ENCODE measurements at regions not wholly inside any gene's neighbourhood (a gene's known extent, or its start where the extent isn't known, plus 50 kb on each side); places are given as distances from the start of the nearest gene placed in this dataset.

- FAIRE-seq, result no peak
- TF ChIP-seq MAFK (IDR thresholded peaks at IDR 0.05; ENCODE audit: partially characterized antibody), result no peak
- TF ChIP-seq CHD2 (IDR thresholded peaks at IDR 0.05; ENCODE audit: low read length, partially characterized antibody), result no peak
- TF ChIP-seq MYC (IDR thresholded peaks at IDR 0.05; ENCODE audit: borderline replicate concordance, low read length), result no peak
- TF ChIP-seq MAX (IDR thresholded peaks at IDR 0.05), result no peak
- no peak for TF ChIP-seq POLR2A (IDR thresholded peaks at IDR 0.05; ENCODE audit: low read length)
- no peak for TF ChIP-seq TFCP2L1 (CRISPR knock-in tag; IDR thresholded peaks at IDR 0.05)
- no peak for TF ChIP-seq ZC3H11A (IDR thresholded peaks at IDR 0.05)
- TF ChIP-seq, protein P1, sequence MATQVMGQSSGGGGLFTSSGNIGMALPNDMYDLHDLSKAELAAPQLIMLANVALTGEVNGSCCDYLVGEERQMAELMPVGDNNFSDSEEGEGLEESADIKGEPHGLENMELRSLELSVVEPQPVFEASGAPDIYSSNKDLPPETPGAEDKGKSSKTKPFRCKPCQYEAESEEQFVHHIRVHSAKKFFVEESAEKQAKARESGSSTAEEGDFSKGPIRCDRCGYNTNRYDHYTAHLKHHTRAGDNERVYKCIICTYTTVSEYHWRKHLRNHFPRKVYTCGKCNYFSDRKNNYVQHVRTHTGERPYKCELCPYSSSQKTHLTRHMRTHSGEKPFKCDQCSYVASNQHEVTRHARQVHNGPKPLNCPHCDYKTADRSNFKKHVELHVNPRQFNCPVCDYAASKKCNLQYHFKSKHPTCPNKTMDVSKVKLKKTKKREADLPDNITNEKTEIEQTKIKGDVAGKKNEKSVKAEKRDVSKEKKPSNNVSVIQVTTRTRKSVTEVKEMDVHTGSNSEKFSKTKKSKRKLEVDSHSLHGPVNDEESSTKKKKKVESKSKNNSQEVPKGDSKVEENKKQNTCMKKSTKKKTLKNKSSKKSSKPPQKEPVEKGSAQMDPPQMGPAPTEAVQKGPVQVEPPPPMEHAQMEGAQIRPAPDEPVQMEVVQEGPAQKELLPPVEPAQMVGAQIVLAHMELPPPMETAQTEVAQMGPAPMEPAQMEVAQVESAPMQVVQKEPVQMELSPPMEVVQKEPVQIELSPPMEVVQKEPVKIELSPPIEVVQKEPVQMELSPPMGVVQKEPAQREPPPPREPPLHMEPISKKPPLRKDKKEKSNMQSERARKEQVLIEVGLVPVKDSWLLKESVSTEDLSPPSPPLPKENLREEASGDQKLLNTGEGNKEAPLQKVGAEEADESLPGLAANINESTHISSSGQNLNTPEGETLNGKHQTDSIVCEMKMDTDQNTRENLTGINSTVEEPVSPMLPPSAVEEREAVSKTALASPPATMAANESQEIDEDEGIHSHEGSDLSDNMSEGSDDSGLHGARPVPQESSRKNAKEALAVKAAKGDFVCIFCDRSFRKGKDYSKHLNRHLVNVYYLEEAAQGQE (IDR thresholded peaks at IDR 0.05), result no peak
- no peak for TF ChIP-seq EP300 (IDR thresholded peaks at IDR 0.05)
- TF ChIP-seq GATA3 (IDR thresholded peaks at IDR 0.05; ENCODE audit: borderline replicate concordance), result no peak
- H3K4me3 ChIP-seq, result no peak overlapping the region
- no peaks in the 10 kb centered on the region for H3K9me3 ChIP-seq
- no peak overlapping the region for H3K4me2 ChIP-seq
- H3K4me1 ChIP-seq, result no peaks in the 10 kb centered on the region
- CTCF ChIA-PET, result no interaction called here
- no peak overlapping the region for H3K27ac ChIP-seq
- no peak for ATAC-seq
- POLR2A ChIA-PET, result no interaction called here
- WGBS (ENCODE audit: missing lambda C conversion rate), result 62% methylated on average over 2 of the region's 2 CpGs
- DNase-seq (ENCODE audit: low read depth in 1 of 2, low spot score in 1 of 2), result no peak
Observed at GRCh38 chr3:59631482-59631881, 581.7 kb upstream of the CFAP20DC start.

DNA sequence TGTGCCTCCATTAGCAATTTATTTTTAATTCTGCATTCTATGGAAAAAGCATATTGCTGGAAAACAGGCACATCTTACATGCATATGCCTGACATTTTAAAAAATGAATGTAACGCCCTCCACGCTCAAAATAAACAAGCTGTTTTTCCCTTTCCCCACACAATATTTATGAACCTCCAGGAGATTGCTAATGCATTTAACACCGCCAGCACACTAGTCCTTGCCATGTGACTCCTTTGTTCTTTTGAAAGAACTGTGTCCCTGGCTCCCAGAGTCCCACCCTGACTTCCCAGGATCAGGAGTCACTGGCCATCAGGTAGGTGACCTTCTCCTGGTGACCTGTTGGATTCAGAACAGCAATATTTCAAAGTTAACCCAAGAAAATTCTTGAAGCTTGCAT, 571.2 kb upstream of the CFAP20DC start:
- ATAC-seq, result no peak
- H3K4me2 ChIP-seq, result no peak overlapping the region
- H3K4me1 ChIP-seq, result no peaks in the 10 kb centered on the region
- ChIA-PET POLR2A (no interaction called here), CTCF (interaction anchor here (1.2 kb wide), 1 partner anchor 16 kb away, joined by 3 read pairs; no protein-coding TSS in a partner anchor)
- TF ChIP-seq ZSCAN20 (CRISPR knock-in tag; IDR thresholded peaks at IDR 0.05) (no peak), BCL3 (IDR thresholded peaks at IDR 0.05) (no peak), EP300 (IDR thresholded peaks at IDR 0.05) (no peak)
- TF ChIP-seq, protein P2, sequence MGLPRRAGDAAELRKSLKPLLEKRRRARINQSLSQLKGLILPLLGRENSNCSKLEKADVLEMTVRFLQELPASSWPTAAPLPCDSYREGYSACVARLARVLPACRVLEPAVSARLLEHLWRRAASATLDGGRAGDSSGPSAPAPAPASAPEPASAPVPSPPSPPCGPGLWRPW (IDR thresholded peaks at IDR 0.05), result no peak
- H3K4me3 ChIP-seq, result no peak overlapping the region
- H3K27ac ChIP-seq, result no peak overlapping the region
- no peak for FAIRE-seq
- 62% methylated on average over 3 of the region's 3 CpGs for WGBS (ENCODE audit: missing lambda C conversion rate)
- DNase-seq (ENCODE audit: low read depth in 1 of 2, low spot score in 1 of 2), result no peak
- no peaks in the 10 kb centered on the region for H3K9me3 ChIP-seq

DNA sequence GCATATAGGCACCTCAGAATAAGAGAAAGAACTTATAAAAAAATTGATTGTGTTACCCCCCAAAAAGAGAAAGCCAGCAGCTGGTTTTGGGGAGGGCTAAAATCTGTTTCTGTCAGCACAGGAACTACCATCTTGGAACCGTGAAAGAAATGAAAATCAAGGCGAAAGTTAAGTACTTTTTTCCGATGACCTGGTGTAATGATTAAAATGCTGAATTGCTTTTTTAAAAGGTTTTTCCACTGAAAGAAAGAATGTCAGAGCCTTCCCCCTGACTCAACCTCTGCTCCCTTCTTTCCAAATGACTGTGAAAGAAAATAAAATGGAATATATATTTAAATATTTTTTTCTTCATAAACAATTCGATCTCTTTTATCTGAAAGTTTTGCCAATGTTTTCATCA, 570.5 kb upstream of the CFAP20DC start:
- DNase-seq (ENCODE audit: low read depth in 1 of 2, low spot score in 1 of 2) (no peak), FAIRE-seq (no peak), ATAC-seq (no peak)
- Histone ChIP-seq H3K4me2 (no peak overlapping the region), H3K4me1 (no peaks in the 10 kb centered on the region), H3K9me3 (no peaks in the 10 kb centered on the region), H3K4me3 (no peak overlapping the region), H3K27ac (no peak overlapping the region)
- ChIA-PET CTCF (interaction anchor here (1.2 kb wide), 1 partner anchor 16 kb away, joined by 3 read pairs; no protein-coding TSS in a partner anchor), POLR2A (no interaction called here)
- 62% methylated on average over 4 of the region's 4 CpGs for WGBS (ENCODE audit: missing lambda C conversion rate)
- TF ChIP-seq FOSB (CRISPR knock-in tag; IDR thresholded peaks at IDR 0.05) (no peak), ELK1 (IDR thresholded peaks at IDR 0.05; ENCODE audit: low read depth, low read length) (no peak), FOXS1 (CRISPR knock-in tag; IDR thresholded peaks at IDR 0.05) (no peak), CEBPB (IDR thresholded peaks at IDR 0.05) (no peak), HEYL (CRISPR knock-in tag; IDR thresholded peaks at IDR 0.05) (no peak), HOXB5 (CRISPR knock-in tag; IDR thresholded peaks at IDR 0.05) (no peak), CHD2 (IDR thresholded peaks at IDR 0.05; ENCODE audit: low read length, partially characterized antibody) (no peak), ZFP36 (IDR thresholded peaks at IDR 0.05; ENCODE audit: borderline replicate concordance, partially characterized antibody) (no peak), BCL3 (IDR thresholded peaks at IDR 0.05) (no peak), GATA3 (IDR thresholded peaks at IDR 0.05; ENCODE audit: borderline replicate concordance) (no peak), EP300 (IDR thresholded peaks at IDR 0.05) (no peak), CHD4 (IDR thresholded peaks at IDR 0.05; ENCODE audit: borderline replicate concordance) (no peak), HOXB13 (CRISPR knock-in tag; IDR thresholded peaks at IDR 0.05; ENCODE audit: low read depth) (no peak), EHMT2 (IDR thresholded peaks at IDR 0.05; ENCODE audit: low read depth) (no peak), HOXA7 (CRISPR knock-in tag; IDR thresholded peaks at IDR 0.05) (no peak)
- TF ChIP-seq, protein P3, sequence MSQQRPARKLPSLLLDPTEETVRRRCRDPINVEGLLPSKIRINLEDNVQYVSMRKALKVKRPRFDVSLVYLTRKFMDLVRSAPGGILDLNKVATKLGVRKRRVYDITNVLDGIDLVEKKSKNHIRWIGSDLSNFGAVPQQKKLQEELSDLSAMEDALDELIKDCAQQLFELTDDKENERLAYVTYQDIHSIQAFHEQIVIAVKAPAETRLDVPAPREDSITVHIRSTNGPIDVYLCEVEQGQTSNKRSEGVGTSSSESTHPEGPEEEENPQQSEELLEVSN (IDR thresholded peaks at IDR 0.05; ENCODE audit: borderline replicate concordance, low read depth), result no peak
